ENCODE measurements at regions not wholly inside any gene's neighbourhood (a gene's known extent, or its start where the extent isn't known, plus 50 kb on each side); places are given as distances from the start of the nearest gene placed in this dataset.

GRCh38 chr12:13546231-13546630, 349.7 kb downstream of the EMP1 start:
- TF ChIP-seq, protein P1, sequence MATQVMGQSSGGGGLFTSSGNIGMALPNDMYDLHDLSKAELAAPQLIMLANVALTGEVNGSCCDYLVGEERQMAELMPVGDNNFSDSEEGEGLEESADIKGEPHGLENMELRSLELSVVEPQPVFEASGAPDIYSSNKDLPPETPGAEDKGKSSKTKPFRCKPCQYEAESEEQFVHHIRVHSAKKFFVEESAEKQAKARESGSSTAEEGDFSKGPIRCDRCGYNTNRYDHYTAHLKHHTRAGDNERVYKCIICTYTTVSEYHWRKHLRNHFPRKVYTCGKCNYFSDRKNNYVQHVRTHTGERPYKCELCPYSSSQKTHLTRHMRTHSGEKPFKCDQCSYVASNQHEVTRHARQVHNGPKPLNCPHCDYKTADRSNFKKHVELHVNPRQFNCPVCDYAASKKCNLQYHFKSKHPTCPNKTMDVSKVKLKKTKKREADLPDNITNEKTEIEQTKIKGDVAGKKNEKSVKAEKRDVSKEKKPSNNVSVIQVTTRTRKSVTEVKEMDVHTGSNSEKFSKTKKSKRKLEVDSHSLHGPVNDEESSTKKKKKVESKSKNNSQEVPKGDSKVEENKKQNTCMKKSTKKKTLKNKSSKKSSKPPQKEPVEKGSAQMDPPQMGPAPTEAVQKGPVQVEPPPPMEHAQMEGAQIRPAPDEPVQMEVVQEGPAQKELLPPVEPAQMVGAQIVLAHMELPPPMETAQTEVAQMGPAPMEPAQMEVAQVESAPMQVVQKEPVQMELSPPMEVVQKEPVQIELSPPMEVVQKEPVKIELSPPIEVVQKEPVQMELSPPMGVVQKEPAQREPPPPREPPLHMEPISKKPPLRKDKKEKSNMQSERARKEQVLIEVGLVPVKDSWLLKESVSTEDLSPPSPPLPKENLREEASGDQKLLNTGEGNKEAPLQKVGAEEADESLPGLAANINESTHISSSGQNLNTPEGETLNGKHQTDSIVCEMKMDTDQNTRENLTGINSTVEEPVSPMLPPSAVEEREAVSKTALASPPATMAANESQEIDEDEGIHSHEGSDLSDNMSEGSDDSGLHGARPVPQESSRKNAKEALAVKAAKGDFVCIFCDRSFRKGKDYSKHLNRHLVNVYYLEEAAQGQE (IDR thresholded peaks at IDR 0.05) = no peak
- no peak for TF ChIP-seq MAFK (IDR thresholded peaks at IDR 0.05; ENCODE audit: partially characterized antibody)
- WGBS (ENCODE audit: missing lambda C conversion rate) = 54% methylated on average over 3 of the region's 3 CpGs
- H3K9me3 ChIP-seq = no peaks in the 10 kb centered on the region
- H3K4me1 ChIP-seq = peaks cover 6% of the 10 kb centered on the region; the same call in 2 of the 3 replicates
- POLR2A ChIA-PET = no interaction called here
- no peak for ATAC-seq
- no peak for DNase-seq (ENCODE audit: low read depth in 1 of 2, low spot score in 1 of 2)
- no peak overlapping the region for H3K4me2 ChIP-seq
- no peak overlapping the region for H3K27ac ChIP-seq
- CTCF ChIA-PET = interaction anchor here (1.6 to 5.8 kb wide), 2 partner anchors 11 to 268 kb away, joined by 7 to 38 read pairs; no protein-coding TSS in a partner anchor
- peak; percentile 56 for FAIRE-seq
- no peak overlapping the region for H3K4me3 ChIP-seq

- Histone ChIP-seq H3K9me3 (no peaks in the 10 kb centered on the region), H3K27ac (no peak overlapping the region), H3K4me3 (no peak overlapping the region), H3K4me2 (no peak overlapping the region), H3K4me1 (peaks cover 6% of the 10 kb centered on the region; the same call in 2 of the 3 replicates)
- CTCF ChIA-PET = interaction anchor here (1.0 to 2.0 kb wide), 3 partner anchors 122 to 261 kb away, joined by 3 to 6 read pairs (median 3); no protein-coding TSS in a partner anchor
- FAIRE-seq (no peak), ATAC-seq (no peak), DNase-seq (ENCODE audit: low read depth in 1 of 2, low spot score in 1 of 2) (no peak)
- POLR2A ChIA-PET = no interaction called here
- TF ChIP-seq, protein P2, sequence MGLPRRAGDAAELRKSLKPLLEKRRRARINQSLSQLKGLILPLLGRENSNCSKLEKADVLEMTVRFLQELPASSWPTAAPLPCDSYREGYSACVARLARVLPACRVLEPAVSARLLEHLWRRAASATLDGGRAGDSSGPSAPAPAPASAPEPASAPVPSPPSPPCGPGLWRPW (IDR thresholded peaks at IDR 0.05) = no peak
- no peak for TF ChIP-seq JUNB (IDR thresholded peaks at IDR 0.05)
- TF ChIP-seq CHD2 (IDR thresholded peaks at IDR 0.05; ENCODE audit: low read length, partially characterized antibody) = no peak
- no peak for TF ChIP-seq RARB (CRISPR knock-in tag; IDR thresholded peaks at IDR 0.05)
- TF ChIP-seq, protein P3, sequence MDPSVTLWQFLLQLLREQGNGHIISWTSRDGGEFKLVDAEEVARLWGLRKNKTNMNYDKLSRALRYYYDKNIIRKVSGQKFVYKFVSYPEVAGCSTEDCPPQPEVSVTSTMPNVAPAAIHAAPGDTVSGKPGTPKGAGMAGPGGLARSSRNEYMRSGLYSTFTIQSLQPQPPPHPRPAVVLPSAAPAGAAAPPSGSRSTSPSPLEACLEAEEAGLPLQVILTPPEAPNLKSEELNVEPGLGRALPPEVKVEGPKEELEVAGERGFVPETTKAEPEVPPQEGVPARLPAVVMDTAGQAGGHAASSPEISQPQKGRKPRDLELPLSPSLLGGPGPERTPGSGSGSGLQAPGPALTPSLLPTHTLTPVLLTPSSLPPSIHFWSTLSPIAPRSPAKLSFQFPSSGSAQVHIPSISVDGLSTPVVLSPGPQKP (IDR thresholded peaks at IDR 0.05; ENCODE audit: low read depth, low read length) = no peak
- TF ChIP-seq CBX2 (IDR thresholded peaks at IDR 0.05; ENCODE audit: borderline replicate concordance, low read depth) = no peak
- no peak for TF ChIP-seq NFE2L2 (conservative IDR thresholded peaks at IDR 0.05; ENCODE audit: low read length)
- no peak for TF ChIP-seq USF2 (IDR thresholded peaks at IDR 0.05)
- TF ChIP-seq MAFK (IDR thresholded peaks at IDR 0.05; ENCODE audit: partially characterized antibody) = no peak
- TF ChIP-seq KDM5A (IDR thresholded peaks at IDR 0.05) = no peak
Observed at GRCh38 chr12:13539051-13539450, 342.5 kb downstream of the EMP1 start.

DNA sequence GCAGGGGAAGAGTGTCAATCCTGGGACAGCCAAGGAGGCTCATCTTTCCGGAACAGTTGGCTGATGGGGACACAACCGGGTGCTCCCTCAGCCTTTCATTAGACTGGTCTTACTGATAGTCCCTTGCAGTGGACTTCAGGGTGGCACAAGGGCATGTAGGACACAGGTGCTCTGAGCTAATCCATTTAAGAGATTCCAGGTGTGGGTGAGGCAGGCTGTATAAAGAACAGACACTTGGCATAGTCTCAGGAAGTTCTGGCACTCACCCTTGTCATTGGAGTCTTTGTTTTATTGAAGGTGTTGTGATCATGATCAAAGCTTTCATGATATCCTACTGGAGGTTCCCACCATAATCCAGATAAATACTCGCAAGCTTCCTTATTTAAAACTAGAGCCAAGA, 341.6 kb downstream of the EMP1 start:
- H3K4me2 ChIP-seq = no peak overlapping the region
- peaks cover 2% of the 10 kb centered on the region; the same call in 2 of the 3 replicates for H3K4me1 ChIP-seq
- no peak overlapping the region for H3K27ac ChIP-seq
- no peak overlapping the region for H3K4me3 ChIP-seq
- no peak for FAIRE-seq
- no peak for ATAC-seq
- DNase-seq (ENCODE audit: low read depth in 1 of 2, low spot score in 1 of 2) = no peak
- WGBS (ENCODE audit: missing lambda C conversion rate) = 63% methylated on average over 3 of the region's 3 CpGs
- TF ChIP-seq JUN (IDR thresholded peaks at IDR 0.05) (no peak), TFCP2L1 (CRISPR knock-in tag; IDR thresholded peaks at IDR 0.05) (no peak), HEYL (CRISPR knock-in tag; IDR thresholded peaks at IDR 0.05) (no peak), GATA3 (IDR thresholded peaks at IDR 0.05; ENCODE audit: borderline replicate concordance) (no peak)
- POLR2A ChIA-PET = no interaction called here
- H3K9me3 ChIP-seq = no peaks in the 10 kb centered on the region
- CTCF ChIA-PET = interaction anchor here (0.8 to 2.0 kb wide), 6 partner anchors 14 to 260 kb away, joined by 3 to 6 read pairs (median 4); no protein-coding TSS in a partner anchor

Data from A549 (cell line).